ENCODE measurements at regions not wholly inside any gene's neighbourhood (a gene's known extent, or its start where the extent isn't known, plus 50 kb on each side); places are given as distances from the start of the nearest gene placed in this dataset.

DNA sequence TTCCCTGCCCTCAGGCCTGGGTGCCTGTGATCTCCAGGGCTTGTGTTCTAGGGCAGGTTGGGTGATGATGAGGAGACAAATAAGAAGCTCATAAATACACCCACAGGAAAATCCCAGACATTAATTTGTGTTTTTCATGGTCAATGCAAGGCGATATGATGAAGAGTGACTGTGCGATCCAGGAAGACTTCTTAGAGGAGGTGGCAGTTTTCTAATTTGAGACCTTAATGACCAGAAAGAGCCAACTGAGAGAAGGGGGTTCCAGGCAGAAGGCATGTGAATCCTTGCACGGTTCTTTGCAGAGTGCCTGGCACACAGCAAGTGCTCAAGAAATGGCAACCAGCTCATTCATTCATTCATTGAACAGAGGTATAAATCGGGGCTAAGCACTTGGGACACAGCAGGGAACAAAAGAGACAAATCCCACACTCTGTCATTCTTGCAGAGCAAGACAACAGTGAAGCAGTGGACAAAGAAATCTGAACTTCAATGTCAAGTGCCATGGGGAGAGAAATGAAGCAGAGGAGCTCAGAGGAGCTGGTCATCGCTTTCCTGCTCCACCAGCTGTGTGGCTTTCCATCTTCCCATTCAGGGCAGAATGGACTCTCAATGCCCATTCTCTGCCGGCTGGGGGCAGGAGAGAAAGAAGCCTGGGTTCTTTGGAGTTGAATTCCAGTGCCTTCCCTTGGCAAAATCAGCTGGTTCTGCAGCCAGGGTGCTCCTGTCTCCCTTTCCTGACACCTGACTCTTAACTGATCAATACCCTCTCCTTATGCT is 128.3 kb downstream of the AACS start:
- FAIRE-seq: no peak
- DNase-seq (ENCODE audit: insufficient read length, low spot score): no peak
- TF ChIP-seq, protein P1, sequence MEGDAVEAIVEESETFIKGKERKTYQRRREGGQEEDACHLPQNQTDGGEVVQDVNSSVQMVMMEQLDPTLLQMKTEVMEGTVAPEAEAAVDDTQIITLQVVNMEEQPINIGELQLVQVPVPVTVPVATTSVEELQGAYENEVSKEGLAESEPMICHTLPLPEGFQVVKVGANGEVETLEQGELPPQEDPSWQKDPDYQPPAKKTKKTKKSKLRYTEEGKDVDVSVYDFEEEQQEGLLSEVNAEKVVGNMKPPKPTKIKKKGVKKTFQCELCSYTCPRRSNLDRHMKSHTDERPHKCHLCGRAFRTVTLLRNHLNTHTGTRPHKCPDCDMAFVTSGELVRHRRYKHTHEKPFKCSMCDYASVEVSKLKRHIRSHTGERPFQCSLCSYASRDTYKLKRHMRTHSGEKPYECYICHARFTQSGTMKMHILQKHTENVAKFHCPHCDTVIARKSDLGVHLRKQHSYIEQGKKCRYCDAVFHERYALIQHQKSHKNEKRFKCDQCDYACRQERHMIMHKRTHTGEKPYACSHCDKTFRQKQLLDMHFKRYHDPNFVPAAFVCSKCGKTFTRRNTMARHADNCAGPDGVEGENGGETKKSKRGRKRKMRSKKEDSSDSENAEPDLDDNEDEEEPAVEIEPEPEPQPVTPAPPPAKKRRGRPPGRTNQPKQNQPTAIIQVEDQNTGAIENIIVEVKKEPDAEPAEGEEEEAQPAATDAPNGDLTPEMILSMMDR (IDR thresholded peaks at IDR 0.05; ENCODE audit: insufficient read depth, missing control alignments): no peak

DNA sequence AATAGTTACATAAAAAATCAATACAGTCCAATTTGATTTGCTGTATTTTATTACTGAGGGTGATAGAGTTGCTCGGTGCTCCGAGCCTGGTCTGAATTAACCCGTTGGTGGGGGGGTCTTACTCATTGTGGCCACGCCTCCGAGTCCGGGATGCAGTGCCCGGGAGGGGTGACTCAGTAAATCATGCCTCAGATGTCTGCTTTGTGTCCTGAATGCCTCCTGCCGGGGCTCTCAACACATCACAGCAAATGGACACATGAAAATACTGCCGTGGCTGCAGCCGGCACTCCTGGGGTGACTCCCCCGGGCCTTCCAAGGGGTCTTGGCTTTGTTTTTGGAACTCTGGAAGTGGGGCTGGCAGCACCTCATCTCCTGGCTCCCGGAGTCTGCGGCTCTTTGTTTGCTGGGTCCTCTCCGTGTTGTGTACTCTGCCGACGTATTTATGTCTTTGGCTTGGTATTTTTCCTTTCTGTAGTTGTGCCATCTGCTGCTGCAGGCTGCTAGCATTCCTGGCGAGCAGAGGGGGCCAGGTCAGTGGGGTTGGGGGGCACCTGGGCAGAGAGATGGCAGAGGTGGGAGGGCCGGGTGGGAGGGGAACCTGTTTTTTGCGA is 129.0 kb downstream of the AACS start:
- DNase-seq (ENCODE audit: insufficient read length, low spot score) (no peak), FAIRE-seq (no peak)
- TF ChIP-seq, protein P1 (IDR thresholded peaks at IDR 0.05; ENCODE audit: insufficient read depth, missing control alignments): no peak

DNA sequence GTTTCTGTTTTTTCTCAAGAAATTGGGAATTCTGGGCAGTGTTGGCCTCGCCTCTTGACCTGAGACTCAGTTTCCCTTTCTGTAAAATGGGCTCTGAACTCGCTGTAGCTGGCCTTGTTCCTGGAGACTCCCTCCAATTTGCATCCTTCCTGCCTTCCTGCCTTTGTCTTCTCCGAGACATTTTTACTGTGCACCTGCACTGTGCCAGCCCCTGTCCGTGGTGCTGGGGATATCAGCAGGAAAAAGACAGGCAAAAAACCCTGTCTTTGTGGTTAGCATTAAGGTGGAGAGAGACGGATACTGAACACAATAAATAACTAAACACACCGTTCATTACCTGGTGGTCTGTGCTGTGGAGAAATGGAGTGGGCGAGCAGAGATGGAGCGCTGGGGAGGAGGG is 129.8 kb downstream of the AACS start:
- no peak for FAIRE-seq
- TF ChIP-seq, protein P1 (IDR thresholded peaks at IDR 0.05; ENCODE audit: insufficient read depth, missing control alignments): no peak

DNA sequence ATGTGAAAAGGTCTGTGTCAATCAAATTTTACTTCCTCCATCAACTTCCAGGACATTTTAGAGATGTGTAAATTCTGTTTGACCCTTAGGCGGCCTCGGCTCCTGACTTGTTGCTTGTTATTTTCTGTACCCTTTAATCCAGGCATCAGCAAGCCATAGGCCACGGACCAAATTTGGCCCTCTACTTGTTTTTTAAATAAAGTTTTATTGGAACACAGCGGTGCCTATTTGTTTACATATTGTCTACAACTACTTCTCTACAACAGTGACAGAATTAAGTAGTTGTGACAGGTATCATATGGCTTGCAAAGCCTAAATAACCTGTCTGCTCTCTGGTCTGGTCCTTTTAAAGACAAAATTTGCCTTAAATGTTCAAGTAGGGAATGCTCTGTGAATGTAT is 132.1 kb downstream of the AACS start:
- DNase-seq (ENCODE audit: insufficient read length, low spot score) (no peak), FAIRE-seq (no peak)
- TF ChIP-seq, protein P1 (IDR thresholded peaks at IDR 0.05; ENCODE audit: insufficient read depth, missing control alignments): no peak

More for the DNA sequence above, 129.8 kb downstream of the AACS start:
- no peak for DNase-seq (ENCODE audit: insufficient read length, low spot score)

DNA sequence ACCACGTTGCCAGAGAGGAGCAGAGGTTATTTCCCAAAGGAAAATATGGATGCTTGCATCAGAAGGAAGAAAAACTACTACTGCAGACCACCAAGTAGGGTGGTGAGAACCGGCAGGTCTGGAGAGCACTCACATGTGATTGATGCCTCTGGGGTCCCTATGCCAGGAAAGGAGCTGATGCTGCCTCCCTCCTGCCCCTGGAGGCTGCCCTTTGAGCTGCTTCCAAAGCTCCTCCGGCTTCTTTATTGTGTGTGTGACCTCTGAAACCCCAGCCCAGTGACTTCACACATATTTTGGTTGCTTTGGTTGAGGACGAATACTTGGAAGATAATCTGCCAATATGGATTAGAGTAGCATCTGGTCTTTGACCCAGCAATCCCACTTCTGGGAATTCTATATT is 133.4 kb downstream of the AACS start:
- DNase-seq (ENCODE audit: insufficient read length, low spot score) (no peak), FAIRE-seq (no peak)
- TF ChIP-seq, protein P1 (IDR thresholded peaks at IDR 0.05; ENCODE audit: insufficient read depth, missing control alignments): no peak

DNA sequence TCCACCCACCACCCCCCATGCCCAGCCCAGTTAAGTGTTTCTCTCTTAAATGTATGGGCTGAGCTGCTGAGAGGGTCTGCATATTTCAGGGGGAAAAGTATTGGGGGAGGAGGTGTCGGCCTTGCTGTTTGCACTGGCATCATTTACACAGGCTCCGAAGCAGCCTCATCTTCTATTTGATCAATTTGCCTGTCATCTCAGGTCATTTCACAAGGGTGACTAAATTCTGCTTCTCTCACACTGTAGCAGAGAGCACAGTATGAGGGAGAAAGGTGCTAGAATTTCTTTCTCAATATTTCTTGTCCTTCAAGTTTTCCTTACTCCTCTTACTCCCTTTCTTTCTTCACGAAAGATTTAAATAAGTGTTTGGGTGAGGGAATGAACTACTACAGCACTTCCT is 135.9 kb downstream of the AACS start:
- FAIRE-seq: no peak
- TF ChIP-seq, protein P1 (IDR thresholded peaks at IDR 0.05; ENCODE audit: insufficient read depth, missing control alignments): no peak
- DNase-seq (ENCODE audit: insufficient read length, low spot score): no peak

DNA sequence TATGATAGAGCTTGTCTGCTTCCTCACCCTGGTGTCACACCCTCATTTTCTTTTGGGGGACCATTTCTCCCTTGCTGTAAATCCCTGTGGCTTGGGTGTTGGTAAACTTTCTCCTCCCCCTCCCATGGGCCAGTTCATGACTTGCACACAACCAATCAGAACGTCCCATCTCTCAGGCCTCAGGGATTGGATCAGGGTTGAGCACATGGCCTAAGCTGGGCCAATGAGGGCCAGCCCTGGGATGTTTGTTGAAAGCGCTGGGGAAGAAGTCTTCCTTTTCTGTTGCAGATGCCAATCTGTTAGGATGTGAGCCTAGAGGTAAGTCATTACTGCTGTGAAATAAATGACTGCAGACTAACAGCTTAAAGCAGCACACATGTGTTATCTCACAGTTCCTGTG is 136.7 kb downstream of the AACS start:
- TF ChIP-seq, protein P1 (IDR thresholded peaks at IDR 0.05; ENCODE audit: insufficient read depth, missing control alignments): no peak
- no peak for DNase-seq (ENCODE audit: insufficient read length, low spot score)
- no peak for FAIRE-seq
